Endothelial cell of umbilical vein (primary cell): ENCODE measurements at regions not wholly inside any gene's neighbourhood (a gene's known extent, or its start where the extent isn't known, plus 50 kb on each side); places are given as distances from the start of the nearest gene placed in this dataset.

Source experiments
- BruUV-seq: library from RNA; stranded (reverse); fragments of 400-500 nt; replicated peaks from 2 replicates; lab custom pipeline; 2021; lab: Mats Ljungman, UMichigan
- CTCF ChIA-PET: fragments of 300-600, 350-600 bp; sonication (Branson Sonifier 250); formaldehyde crosslinking; loops from one replicate; lab custom pipeline; 2021; ENCODE audit warnings: antibody characterized with exemption, inconsistent platforms; lab: Charles Lee
- POLR2A ChIA-PET: fragments of 300-600, 350-600 bp; sonication (Branson Sonifier 250); formaldehyde crosslinking; loops from one replicate; lab custom pipeline; 2021; ENCODE audit warnings: antibody characterized with exemption, inconsistent platforms; lab: Charles Lee
- DNase-seq: peaks from one replicate; pipeline ENCODE4 v3.0.0-alpha.2; 2011; ENCODE audit warnings: low read depth, low spot score
- FAIRE-seq: peaks from 2 replicates; lab custom pipeline; 2011; peaks lifted over from hg19 to GRCh38; lab: Jason Lieb, UNC
- H2AFZ ChIP-seq: 2 replicates; pipeline ENCODE4 v1.6.0; 2012; ENCODE audit warnings: low read depth, low read length, control low read depth, inconsistent platforms
- H3K27ac ChIP-seq: 2 replicates; pipeline ENCODE4 v1.5.1; 2011; ENCODE audit warnings: low read depth, mild to moderate bottlenecking, control low read depth, low read length, moderate library complexity; ENCODE audit not compliant: insufficient read depth
- H3K27me3 ChIP-seq, 2 experiments: 2 replicates each; pipeline versions ENCODE4 v1.6.0 to v1.6.1; 2011; ENCODE audit warnings: low read length in 2 of 2, mixed read lengths in 1 of 2; ENCODE audit not compliant: control insufficient read depth in 2 of 2, insufficient read depth in 2 of 2
- H3K36me3 ChIP-seq, 2 experiments: 2 replicates in 1 of 2; 3 replicates in 1 of 2; pipeline ENCODE4 v1.5.1; 2011; ENCODE audit warnings: low read length in 2 of 2, mild to moderate bottlenecking in 1 of 2, moderate library complexity in 1 of 2; ENCODE audit not compliant: control insufficient read depth in 2 of 2, insufficient read depth in 2 of 2; ENCODE audit errors: extremely low read depth in 1 of 2
- H3K4me1 ChIP-seq: 3 replicates; pipeline ENCODE4 v1.5.1; 2011; ENCODE audit warnings: mild to moderate bottlenecking, low read length; ENCODE audit not compliant: control insufficient read depth, insufficient read depth; ENCODE audit errors: extremely low read depth
- H3K4me2 ChIP-seq: 2 replicates; pipeline ENCODE4 v1.6.1; 2011; ENCODE audit warnings: low read length, control low read depth, mixed read lengths; ENCODE audit not compliant: insufficient read depth
- H3K4me3 ChIP-seq, 3 experiments: fragments of 200-600 bp in 1 of 3; sonication (generic), shearing (Covaris generic) in 1 of 3; replicated peaks in 1 of 3; 2 replicates each; pipeline ENCODE4 v1.5.1; 2011 to 2016; ENCODE audit warnings: control low read depth in 3 of 3, low read length in 3 of 3, mild to moderate bottlenecking in 2 of 3, inconsistent platforms in 1 of 3, low read depth in 1 of 3, moderate library complexity in 1 of 3; ENCODE audit not compliant: insufficient read depth in 1 of 3
- H3K79me2 ChIP-seq: 2 replicates; pipeline ENCODE4 v1.6.0; 2012; ENCODE audit warnings: low read length, inconsistent platforms; ENCODE audit not compliant: control insufficient read depth, insufficient read depth
- H3K9ac ChIP-seq: replicated peaks from 2 replicates; pipeline ENCODE3; 2011; ENCODE audit warnings: low read length, control low read depth; ENCODE audit not compliant: insufficient read depth; ENCODE audit errors: extremely low read depth
- H3K9me1 ChIP-seq: replicated peaks from 3 replicates; pipeline ENCODE4 v1.6.0; 2011; ENCODE audit warnings: mild to moderate bottlenecking, low read length; ENCODE audit not compliant: control insufficient read depth, insufficient read depth; ENCODE audit errors: extremely low read depth
- H3K9me3 ChIP-seq: replicated peaks from 2 replicates; pipeline ENCODE4 v1.5.1; 2012; ENCODE audit warnings: low read length, inconsistent platforms; ENCODE audit not compliant: control insufficient read depth, insufficient read depth
- H4K20me1 ChIP-seq: replicated peaks from 2 replicates; pipeline ENCODE3; 2011; ENCODE audit warnings: mild to moderate bottlenecking, low read length; ENCODE audit not compliant: control insufficient read depth, insufficient read depth; ENCODE audit errors: extremely low read depth
- CTCF ChIP-seq, 2 donors: IDR thresholded peaks; 1 replicate in 1 of 2; 2 replicates in 1 of 2; pipeline ENCODE4 v1.5.1; 2011; ENCODE audit warnings: low read length in 2 of 2, mild to moderate bottlenecking in 2 of 2, moderate library complexity in 2 of 2, control low read depth in 1 of 2, inconsistent platforms in 1 of 2, low read depth in 1 of 2; ENCODE audit not compliant: insufficient read depth in 1 of 2; ENCODE audit errors: extremely low read depth in 1 of 2
- EZH2 ChIP-seq: IDR thresholded peaks from 2 replicates; pipeline ENCODE4 v1.6.1; 2012; ENCODE audit warnings: borderline replicate concordance, low read depth, mild to moderate bottlenecking, moderate library complexity, low read length, inconsistent platforms; ENCODE audit not compliant: severe bottlenecking
- FOS ChIP-seq: IDR thresholded peaks from 2 replicates; pipeline ENCODE4 v1.6.1; 2011; ENCODE audit warnings: mild to moderate bottlenecking, low read length, moderate library complexity, borderline replicate concordance; ENCODE audit not compliant: insufficient read depth
- GATA2 ChIP-seq: IDR thresholded peaks from 2 replicates; pipeline ENCODE4 v1.7.0; 2011; ENCODE audit warnings: low read depth, mild to moderate bottlenecking, moderate library complexity, mixed read lengths, low read length; ENCODE audit not compliant: insufficient read length, insufficient read depth
- JUN ChIP-seq: IDR thresholded peaks from 2 replicates; pipeline ENCODE4 v1.6.1; 2011; ENCODE audit warnings: borderline replicate concordance, low read depth; ENCODE audit not compliant: insufficient read length, insufficient read depth
- MAX ChIP-seq: IDR thresholded peaks from 2 replicates; pipeline ENCODE4 v1.6.1; 2011; ENCODE audit not compliant: insufficient read depth, insufficient read length
- MYC ChIP-seq: IDR thresholded peaks from one replicate; pipeline ENCODE4 v1.6.1; 2011; ENCODE audit warnings: mild to moderate bottlenecking, low read depth, low read length
- POLR2A ChIP-seq: IDR thresholded peaks from 2 replicates; pipeline ENCODE4 v1.6.1; 2012; ENCODE audit warnings: low read depth, mild to moderate bottlenecking, control low read depth, low read length
- POLR2AphosphoS5 ChIP-seq: IDR thresholded peaks from 2 replicates; pipeline ENCODE4 v1.6.1; 2012; ENCODE audit warnings: low read depth, mild to moderate bottlenecking, control low read depth, low read length, moderate library complexity; ENCODE audit not compliant: insufficient read depth
- dilution Hi-C: fragments of 300-500 bp; cut with MboI; formaldehyde crosslinking; loops from one replicate; pipeline ENCODE4 v1.15.0; 2019; ENCODE audit warnings: low sequenced_read_pairs; ENCODE audit not compliant: extremely low pct_ligation_motif_present
- intact Hi-C: fragments of 100-400 bp; cut with micrococcal nuclease; formaldehyde crosslinking; loops from one replicate; pipeline ENCODE4 v1.10.0; 2022

GRCh38 chr9:70477146-70477745, 62.8 kb upstream of the KLF9 start:
- intact Hi-C loops (no loop called here), dilution Hi-C loops (no loop called here)
- FAIRE-seq (peak; percentile 50), DNase-seq (peak; percentile 32)
- POLR2A ChIA-PET, result no interaction called here
- TF ChIP-seq POLR2AphosphoS5, result no peak
- TF ChIP-seq MYC, result no peak
- TF ChIP-seq GATA2, result peak; percentile 63
- no peak for TF ChIP-seq POLR2A
- peak; percentile 31 for TF ChIP-seq FOS
- Histone ChIP-seq H3K4me1 (peaks cover 37% of the 10 kb centered on the region), H3K36me3 (no peaks in the 10 kb centered on the region), H3K4me2 (no peak overlapping the region), H3K4me3 (no peak overlapping the region), H3K27ac (no peak overlapping the region), H3K9ac (no peak overlapping the region), H3K9me1 (no peaks in the 10 kb centered on the region), H3K27me3 (no peaks in the 10 kb centered on the region), H2AFZ (peak overlapping the region; percentile 19), H4K20me1 (no peaks in the 10 kb centered on the region), H3K9me3 (no peaks in the 10 kb centered on the region), H3K79me2 (no peaks in the 10 kb centered on the region)
- CTCF ChIA-PET, result no interaction called here
- no TSS peak for BruUV-seq

- no peak overlapping the region for H2AFZ ChIP-seq
- no peaks in the 10 kb centered on the region for H3K9me3 ChIP-seq
- dilution Hi-C loops, result no loop called here
- no peaks in the 10 kb centered on the region for H3K27me3 ChIP-seq
- no peak for TF ChIP-seq FOS
- no peak for TF ChIP-seq EZH2
- no peak for TF ChIP-seq GATA2
- no peak for TF ChIP-seq POLR2AphosphoS5
- no peak for TF ChIP-seq MAX
- TF ChIP-seq MYC, result no peak
- no peak for TF ChIP-seq CTCF (IDR thresholded peaks at IDR 0.05; ENCODE audit: extremely low read depth in 1 of 2, insufficient read depth in 1 of 2, low read depth in 1 of 2, low read length in 2 of 2)
- TF ChIP-seq POLR2A, result no peak
- TF ChIP-seq JUN, result no peak
- H3K9ac ChIP-seq, result no peak overlapping the region
- BruUV-seq, result no TSS peak
- intact Hi-C loops, result no loop called here
- no peaks in the 10 kb centered on the region for H3K36me3 ChIP-seq
- H3K4me1 ChIP-seq, result peaks cover 38% of the 10 kb centered on the region
- POLR2A ChIA-PET, result no interaction called here
- H3K79me2 ChIP-seq, result no peaks in the 10 kb centered on the region
- no peaks in the 10 kb centered on the region for H3K9me1 ChIP-seq
- no peak for FAIRE-seq
- no peak overlapping the region for H3K4me2 ChIP-seq
- H3K27ac ChIP-seq, result no peak overlapping the region
- no peak overlapping the region for H3K4me3 ChIP-seq
- CTCF ChIA-PET, result interaction anchor here (1.0 to 1.3 kb wide), 3 partner anchors 9 to 127 kb away, joined by 3 to 6 read pairs (median 5); no protein-coding TSS in a partner anchor
- DNase-seq, result peak; percentile 56
- no peaks in the 10 kb centered on the region for H4K20me1 ChIP-seq
Measured at GRCh38 chr9:70475211-70475610, 60.8 kb upstream of the KLF9 start.
